Activated naive CD8-positive, alpha-beta T cell treated with anti-CD3 and anti-CD28 coated beads, Interleukin-2, amount 50 U/mL, for 16 hours (primary cell): ENCODE measurements at regions not wholly inside any gene's neighbourhood (a gene's known extent, or its start where the extent isn't known, plus 50 kb on each side); places are given as distances from the start of the nearest gene placed in this dataset.

Experiments used
- DNase-seq: peaks from one replicate; pipeline ENCODE4 v3.0.0-alpha.2; 2020; ENCODE audit warnings: low read depth, low spot score

GRCh38 chr14:97442363-97442762 is 645.2 kb downstream of the VRK1 start:
- DNase-seq: no peak

- no peak for DNase-seq
Observed at GRCh38 chr14:97443412-97443811, 646.2 kb downstream of the VRK1 start.

- no peak for DNase-seq
Observed at GRCh38 chr14:97444248-97444647, 647.1 kb downstream of the VRK1 start.

- no peak for DNase-seq
Observed at GRCh38 chr14:97445367-97445766, 648.2 kb downstream of the VRK1 start.

- DNase-seq: no peak
Observed at GRCh38 chr14:97446087-97446486, 648.9 kb downstream of the VRK1 start.

- DNase-seq: no peak
Observed at GRCh38 chr14:97452314-97452713, 655.1 kb downstream of the VRK1 start.

GRCh38 chr14:97453991-97454390 is 656.8 kb downstream of the VRK1 start:
- DNase-seq: no peak

- DNase-seq: no peak
Observed at GRCh38 chr14:97456462-97456861, 659.3 kb downstream of the VRK1 start.

- peak; percentile 38 for DNase-seq
Observed at GRCh38 chr14:97456958-97457357, 659.8 kb downstream of the VRK1 start.

- no peak for DNase-seq
Observed at GRCh38 chr14:97457575-97458085, 660.4 kb downstream of the VRK1 start.

GRCh38 chr14:97458255-97458654 is 661.1 kb downstream of the VRK1 start:
- DNase-seq: no peak

- DNase-seq: peak; percentile 51
Observed at GRCh38 chr14:97458661-97459579, 661.7 kb downstream of the VRK1 start.

- no peak for DNase-seq
Observed at GRCh38 chr14:97462081-97462480, 664.9 kb downstream of the VRK1 start.

- DNase-seq: no peak
Observed at GRCh38 chr14:97468220-97468619, 671.0 kb downstream of the VRK1 start.

GRCh38 chr14:97477353-97477752 is 680.2 kb downstream of the VRK1 start:
- DNase-seq: no peak

- no peak for DNase-seq
Observed at GRCh38 chr14:97485201-97485600, 688.0 kb downstream of the VRK1 start.

GRCh38 chr14:97486601-97487120 is 689.5 kb downstream of the VRK1 start:
- no peak for DNase-seq

GRCh38 chr14:97489750-97490149 is 692.6 kb downstream of the VRK1 start:
- DNase-seq: no peak

GRCh38 chr14:97490521-97491070 is 693.4 kb downstream of the VRK1 start:
- no peak for DNase-seq

GRCh38 chr14:97491697-97492096 is 694.5 kb downstream of the VRK1 start:
- no peak for DNase-seq

GRCh38 chr14:97499790-97500481 is 702.8 kb downstream of the VRK1 start:
- DNase-seq: no peak

- no peak for DNase-seq
Observed at GRCh38 chr14:97506626-97507025, 709.4 kb downstream of the VRK1 start.
